ENCODE measurements at regions not wholly inside any gene's neighbourhood (a gene's known extent, or its start where the extent isn't known, plus 50 kb on each side); places are given as distances from the start of the nearest gene placed in this dataset.

- Histone ChIP-seq H3K27me3 (peaks cover 0 to 8% (median 0%) of the 10 kb centered on the region in 9 donors), H3K4me1 (no peaks in the 10 kb centered on the region), H3K27ac (no peak overlapping the region), H3K36me3 (no peaks in the 10 kb centered on the region), H3K9me3 (no peaks in the 10 kb centered on the region), H3K4me3 (no peak overlapping the region)
- DNase-seq (peak in 2 of 5 donors; percentile 17 to 51), ATAC-seq (no peak)
- no peak for TF ChIP-seq CTCF (IDR thresholded peaks at IDR 0.05)
- TF ChIP-seq POLR2A (IDR thresholded peaks at IDR 0.05) = no peak
- intact Hi-C loops (cut with DNase I) = no loop called here
- 81% methylated on average over 11 to 21 of the region's 21 CpGs for WGBS, 4 donors
These were observed 119.5 kb upstream of the FRMD1 start for GRCh38 chr6:168198302-168199180.

- H3K36me3 ChIP-seq = no peaks in the 10 kb centered on the region
- 79 to 94% (median 90%) methylated on average over 9 to 10 of the region's 10 CpGs for WGBS, 4 donors
- H3K27me3 ChIP-seq = peaks cover 0 to 12% (median 0%) of the 10 kb centered on the region in 9 donors
- no peak for TF ChIP-seq POLR2A (IDR thresholded peaks at IDR 0.05)
- TF ChIP-seq CTCF (IDR thresholded peaks at IDR 0.05) = no peak
- no peaks in the 10 kb centered on the region for H3K9me3 ChIP-seq
- no peak for ATAC-seq
- intact Hi-C loops (cut with DNase I) = no loop called here
- no peak overlapping the region for H3K27ac ChIP-seq
- peak in 1 of 5 donors; percentile 2 for DNase-seq
- H3K4me3 ChIP-seq = no peak overlapping the region
- no peaks in the 10 kb centered on the region for H3K4me1 ChIP-seq
These were observed 118.8 kb upstream of the FRMD1 start for GRCh38 chr6:168197636-168198301.

- TF ChIP-seq POLR2A (IDR thresholded peaks at IDR 0.05) (no peak), CTCF (IDR thresholded peaks at IDR 0.05) (no peak)
- H3K27me3 ChIP-seq = peaks cover 0 to 13% (median 0%) of the 10 kb centered on the region in 9 donors
- H3K9me3 ChIP-seq = no peaks in the 10 kb centered on the region
- no peaks in the 10 kb centered on the region for H3K4me1 ChIP-seq
- ATAC-seq (no peak), DNase-seq (peak in 2 of 5 donors; percentile 13 to 35)
- 87 to 89% (median 89%) methylated on average over 22 to 25 of the region's 25 CpGs for WGBS, 4 donors
- no peak overlapping the region for H3K27ac ChIP-seq
- no peak overlapping the region for H3K4me3 ChIP-seq
- intact Hi-C loops (cut with DNase I) = no loop called here
- no peaks in the 10 kb centered on the region for H3K36me3 ChIP-seq
These were observed 118.0 kb upstream of the FRMD1 start for GRCh38 chr6:168196881-168197635.

Data from heart left ventricle (tissue), 16 donors.